Thyroid gland (tissue), 4 donors: ENCODE measurements at regions not wholly inside any gene's neighbourhood (a gene's known extent, or its start where the extent isn't known, plus 50 kb on each side); places are given as distances from the start of the nearest gene placed in this dataset.
"Not testable (repeated sequence)": the region's sequence is repeated elsewhere in the genome, so short reads cannot be mapped to it uniquely, and the experiment has no call there.

Experiments used
- CTCF ChIP-seq, 6 experiments: fragments of 200-600 bp in 3 of 6; fragments of 450-650 bp in 3 of 6; sonication (generic) in 3 of 6; IDR thresholded peaks; one replicate each; pipeline ENCODE4 v1.5.1; 2016 to 2019; ENCODE audit warnings: antibody characterized with exemption in 6 of 6, mild to moderate bottlenecking in 2 of 6, inconsistent platforms in 1 of 6, moderate library complexity in 1 of 6
- POLR2A ChIP-seq, 2 donors: fragments of 450-650 bp; IDR thresholded peaks; one replicate each; pipeline ENCODE4 v1.6.1; 2017; ENCODE audit warnings: antibody characterized with exemption in 2 of 2, mild to moderate bottlenecking in 2 of 2, moderate library complexity in 1 of 2

DNA sequence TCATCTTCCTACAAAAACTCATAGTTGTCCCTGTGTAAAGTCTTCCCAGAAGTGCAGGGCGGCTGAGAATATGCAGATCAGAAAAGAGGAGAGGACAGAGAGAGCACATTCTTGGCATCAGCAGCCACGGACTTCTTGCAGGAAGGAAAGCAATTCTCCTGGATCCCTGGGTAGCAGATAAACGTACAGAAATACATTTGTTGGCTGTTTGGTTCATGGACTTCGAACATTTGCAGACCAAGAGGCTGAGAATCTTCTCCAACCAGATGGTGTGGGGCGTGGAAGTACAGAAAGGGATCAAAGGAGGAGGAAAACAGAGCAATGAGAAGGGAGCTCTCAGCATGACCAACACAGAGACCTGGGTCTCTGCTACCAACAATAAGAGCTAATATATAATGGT, 319.9 kb downstream of the NPHP4 start:
- TF ChIP-seq CTCF, POLR2A (IDR thresholded peaks at IDR 0.05): not testable (repeated sequence)
